ENCODE measurements at regions not wholly inside any gene's neighbourhood (a gene's known extent, or its start where the extent isn't known, plus 50 kb on each side); places are given as distances from the start of the nearest gene placed in this dataset.

- no peak for TF ChIP-seq ZXDC (CRISPR knock-in tag; IDR thresholded peaks at IDR 0.05)
- TF ChIP-seq, protein P1, sequence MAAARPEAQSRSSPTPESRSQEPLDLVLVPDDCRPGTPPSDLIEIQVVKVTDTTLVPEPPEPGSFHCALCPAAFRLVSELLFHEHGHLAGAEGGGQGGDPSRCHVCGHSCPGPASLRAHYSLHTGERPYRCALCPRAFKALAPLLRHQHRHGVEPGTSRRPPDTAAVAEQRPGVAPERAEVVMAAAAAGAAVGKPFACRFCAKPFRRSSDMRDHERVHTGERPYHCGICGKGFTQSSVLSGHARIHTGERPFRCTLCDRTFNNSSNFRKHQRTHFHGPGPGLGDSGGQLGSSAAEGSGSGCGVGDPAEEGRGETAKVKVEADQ (CRISPR knock-in tag; IDR thresholded peaks at IDR 0.05; ENCODE audit: borderline replicate concordance) = no peak
- no peak for TF ChIP-seq RFX1 (IDR thresholded peaks at IDR 0.05)
- no peak for TF ChIP-seq ZNF18 (CRISPR knock-in tag; IDR thresholded peaks at IDR 0.05; ENCODE audit: insufficient replicate concordance)
- TF ChIP-seq, protein P2, sequence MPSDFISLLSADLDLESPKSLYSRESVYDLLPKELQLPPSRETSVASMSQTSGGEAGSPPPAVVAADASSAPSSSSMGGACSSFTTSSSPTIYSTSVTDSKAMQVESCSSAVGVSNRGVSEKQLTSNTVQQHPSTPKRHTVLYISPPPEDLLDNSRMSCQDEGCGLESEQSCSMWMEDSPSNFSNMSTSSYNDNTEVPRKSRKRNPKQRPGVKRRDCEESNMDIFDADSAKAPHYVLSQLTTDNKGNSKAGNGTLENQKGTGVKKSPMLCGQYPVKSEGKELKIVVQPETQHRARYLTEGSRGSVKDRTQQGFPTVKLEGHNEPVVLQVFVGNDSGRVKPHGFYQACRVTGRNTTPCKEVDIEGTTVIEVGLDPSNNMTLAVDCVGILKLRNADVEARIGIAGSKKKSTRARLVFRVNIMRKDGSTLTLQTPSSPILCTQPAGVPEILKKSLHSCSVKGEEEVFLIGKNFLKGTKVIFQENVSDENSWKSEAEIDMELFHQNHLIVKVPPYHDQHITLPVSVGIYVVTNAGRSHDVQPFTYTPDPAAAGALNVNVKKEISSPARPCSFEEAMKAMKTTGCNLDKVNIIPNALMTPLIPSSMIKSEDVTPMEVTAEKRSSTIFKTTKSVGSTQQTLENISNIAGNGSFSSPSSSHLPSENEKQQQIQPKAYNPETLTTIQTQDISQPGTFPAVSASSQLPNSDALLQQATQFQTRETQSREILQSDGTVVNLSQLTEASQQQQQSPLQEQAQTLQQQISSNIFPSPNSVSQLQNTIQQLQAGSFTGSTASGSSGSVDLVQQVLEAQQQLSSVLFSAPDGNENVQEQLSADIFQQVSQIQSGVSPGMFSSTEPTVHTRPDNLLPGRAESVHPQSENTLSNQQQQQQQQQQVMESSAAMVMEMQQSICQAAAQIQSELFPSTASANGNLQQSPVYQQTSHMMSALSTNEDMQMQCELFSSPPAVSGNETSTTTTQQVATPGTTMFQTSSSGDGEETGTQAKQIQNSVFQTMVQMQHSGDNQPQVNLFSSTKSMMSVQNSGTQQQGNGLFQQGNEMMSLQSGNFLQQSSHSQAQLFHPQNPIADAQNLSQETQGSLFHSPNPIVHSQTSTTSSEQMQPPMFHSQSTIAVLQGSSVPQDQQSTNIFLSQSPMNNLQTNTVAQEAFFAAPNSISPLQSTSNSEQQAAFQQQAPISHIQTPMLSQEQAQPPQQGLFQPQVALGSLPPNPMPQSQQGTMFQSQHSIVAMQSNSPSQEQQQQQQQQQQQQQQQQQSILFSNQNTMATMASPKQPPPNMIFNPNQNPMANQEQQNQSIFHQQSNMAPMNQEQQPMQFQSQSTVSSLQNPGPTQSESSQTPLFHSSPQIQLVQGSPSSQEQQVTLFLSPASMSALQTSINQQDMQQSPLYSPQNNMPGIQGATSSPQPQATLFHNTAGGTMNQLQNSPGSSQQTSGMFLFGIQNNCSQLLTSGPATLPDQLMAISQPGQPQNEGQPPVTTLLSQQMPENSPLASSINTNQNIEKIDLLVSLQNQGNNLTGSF (CRISPR knock-in tag; IDR thresholded peaks at IDR 0.05) = no peak
- TF ChIP-seq ZNF430 (CRISPR knock-in tag; IDR thresholded peaks at IDR 0.05) = peak; percentile 47; the same call in 1 of the 2 replicates
- no peak for TF ChIP-seq FOXP1 (IDR thresholded peaks at IDR 0.05)
- TF ChIP-seq FOXP1 (CRISPR knock-in tag; IDR thresholded peaks at IDR 0.05) = peak; percentile 57
- peak; percentile 71; the same call in 1 of the 2 replicates for TF ChIP-seq ZMAT3 (CRISPR knock-in tag; conservative IDR thresholded peaks at IDR 0.05)
- no peak for TF ChIP-seq GABPB1 (CRISPR knock-in tag; IDR thresholded peaks at IDR 0.05)
- TF ChIP-seq ZFAT (CRISPR knock-in tag; conservative IDR thresholded peaks at IDR 0.05) = no peak
- no peak for TF ChIP-seq CEBPG (CRISPR knock-in tag; IDR thresholded peaks at IDR 0.05)
- TF ChIP-seq TAF1 (CRISPR knock-in tag; IDR thresholded peaks at IDR 0.05) = no peak
- TF ChIP-seq ZSCAN25 (CRISPR knock-in tag; IDR thresholded peaks at IDR 0.05) = no peak
- no peak for TF ChIP-seq PTBP1 (IDR thresholded peaks at IDR 0.05; ENCODE audit: low read depth, low read length, poor library complexity, severe bottlenecking)
- no peak for TF ChIP-seq ZSCAN12 (CRISPR knock-in tag; IDR thresholded peaks at IDR 0.05)
- TF ChIP-seq FOXO4 (CRISPR knock-in tag; conservative IDR thresholded peaks at IDR 0.05) = no peak
These were observed 126.7 kb upstream of the PWP1 start (continued) for GRCh38 chr12:107558816-107559382.
